Adrenal gland (tissue), 9 donors: ENCODE measurements at regions not wholly inside any gene's neighbourhood (a gene's known extent, or its start where the extent isn't known, plus 50 kb on each side); places are given as distances from the start of the nearest gene placed in this dataset.

ENCODE experiments used
- DNase-seq, 7 donors: peaks; one replicate each; pipeline ENCODE4 v3.0.0-alpha.2; 2019 to 2020
- H3K27ac ChIP-seq, 5 donors: fragments of 200-600 bp; sonication (generic) in 4 of 5; 1 replicate in 3 of 5; 2 replicates in 2 of 5; pipeline versions ENCODE4 v1.5.1 to v1.8.0; 2016 to 2020; ENCODE audit warnings: mild to moderate bottlenecking in 1 of 5
- H3K27me3 ChIP-seq: fragments of 200-600 bp; 2 replicates; pipeline ENCODE4 v1.8.0; 2021
- H3K36me3 ChIP-seq, 2 donors: fragments of 200-600 bp; replicated peaks in 1 of 2; 1 replicate in 1 of 2; 2 replicates in 1 of 2; pipeline versions ENCODE4 v1.5.1 to v1.8.0; 2018 to 2022
- H3K4me1 ChIP-seq, 2 donors: fragments of 200-600 bp; replicated peaks in 1 of 2; 1 replicate in 1 of 2; 2 replicates in 1 of 2; pipeline versions ENCODE4 v1.5.1 to v1.8.0; 2018 to 2021
- H3K4me3 ChIP-seq, 4 donors: fragments of 200-600 bp; sonication (generic) in 3 of 4; one replicate each; pipeline ENCODE4 v1.5.1; 2016 to 2018
- H3K9me3 ChIP-seq, 3 donors: fragments of 200-600 bp; sonication (generic) in 1 of 3; replicated peaks in 1 of 3; 1 replicate in 2 of 3; 2 replicates in 1 of 3; pipeline versions ENCODE4 v1.5.1 to v1.8.0; 2016 to 2021
- CTCF ChIP-seq, 6 experiments: fragments of 450-650 bp in 4 of 6; fragments of 200-600 bp in 2 of 6; sonication (generic) in 1 of 6; IDR thresholded peaks; 1 replicate in 5 of 6; 2 replicates in 1 of 6; pipeline versions ENCODE4 v1.5.1 to v1.8.0; 2016 to 2021; ENCODE audit warnings: antibody characterized with exemption in 6 of 6, mild to moderate bottlenecking in 2 of 6, moderate library complexity in 1 of 6
- POLR2A ChIP-seq, 2 donors: fragments of 450-650 bp; IDR thresholded peaks; one replicate each; pipeline ENCODE4 v1.6.1; 2017; ENCODE audit warnings: antibody characterized with exemption in 2 of 2, mild to moderate bottlenecking in 2 of 2, moderate library complexity in 1 of 2
- WGBS, 4 donors: extraction: QIAGEN DNeasy Blood & Tissue Kit in 2 of 4; methylation state at CpG; one replicate each; pipeline versions ENCODE4 v1.1.5 to v1.1.7; 2013 to 2017; 5-methylcytosine and 5-hydroxymethylcytosine counted together
- intact Hi-C, 2 donors: fragments of 100-400 bp; cut with DNase I; formaldehyde crosslinking; loops; one replicate each; pipeline versions ENCODE4 v1.14.1 to v1.15.0; 2022 to 2023
- donor health status: healthy with polysubstance abuse.
- donor health status: Bipolar disorder and iron deficiency.
- donor health status: DM: yes; HTN: yes; CAD: no.
- donor health status: DM: no; HTN: no; CAD: no.
- donor health status: DM: no; HTN: no; CAD: no.

- WGBS, 4 donors = 77 to 85% (median 80%) methylated on average over 5 of the region's 5 CpGs
- no peak for DNase-seq
- H3K36me3 ChIP-seq = no peaks in the 10 kb centered on the region
- H3K27me3 ChIP-seq = no peaks in the 10 kb centered on the region
- no peak overlapping the region for H3K27ac ChIP-seq
- no peak overlapping the region for H3K4me3 ChIP-seq
- TF ChIP-seq CTCF (IDR thresholded peaks at IDR 0.05) = no peak
- TF ChIP-seq POLR2A (IDR thresholded peaks at IDR 0.05) = no peak
- peaks cover 0 to 4% of the 10 kb centered on the region in 2 donors for H3K4me1 ChIP-seq
- H3K9me3 ChIP-seq = no peaks in the 10 kb centered on the region
- intact Hi-C loops = no loop called here
Observed at GRCh38 chr15:62482785-62483429, 317.8 kb upstream of the C2CD4B start.

- no peaks in the 10 kb centered on the region for H3K9me3 ChIP-seq
- DNase-seq = no peak
- no peaks in the 10 kb centered on the region for H3K36me3 ChIP-seq
- H3K27me3 ChIP-seq = no peaks in the 10 kb centered on the region
- no peak for TF ChIP-seq CTCF (IDR thresholded peaks at IDR 0.05)
- no peak for TF ChIP-seq POLR2A (IDR thresholded peaks at IDR 0.05)
- peaks cover 0 to 4% of the 10 kb centered on the region in 2 donors for H3K4me1 ChIP-seq
- no peak overlapping the region for H3K4me3 ChIP-seq
- intact Hi-C loops = no loop called here
- H3K27ac ChIP-seq = no peak overlapping the region
- 78 to 93% (median 92%) methylated on average over 4 of the region's 4 CpGs for WGBS, 4 donors
Observed at GRCh38 chr15:62483814-62484213, 318.7 kb upstream of the C2CD4B start.

- no peak for DNase-seq
- Histone ChIP-seq H3K4me3 (no peak overlapping the region), H3K9me3 (no peaks in the 10 kb centered on the region), H3K27ac (no peak overlapping the region), H3K27me3 (no peaks in the 10 kb centered on the region), H3K36me3 (no peaks in the 10 kb centered on the region), H3K4me1 (peaks cover 0 to 4% of the 10 kb centered on the region in 2 donors)
- intact Hi-C loops = no loop called here
- 83 to 92% (median 87%) methylated on average over 5 to 6 of the region's 6 CpGs for WGBS, 4 donors
- TF ChIP-seq CTCF (IDR thresholded peaks at IDR 0.05) (no peak), POLR2A (IDR thresholded peaks at IDR 0.05) (no peak)
Observed at GRCh38 chr15:62485170-62485720, 320.2 kb upstream of the C2CD4B start.

GRCh38 chr15:62486041-62486440 is 321.0 kb upstream of the C2CD4B start:
- H3K4me1 ChIP-seq = peaks cover 0 to 4% of the 10 kb centered on the region in 2 donors
- H3K4me3 ChIP-seq = no peak overlapping the region
- H3K9me3 ChIP-seq = no peaks in the 10 kb centered on the region
- H3K36me3 ChIP-seq = no peaks in the 10 kb centered on the region
- WGBS, 4 donors = 63 to 89% (median 85%) methylated on average over 1 of the region's 1 CpG
- intact Hi-C loops = no loop called here
- H3K27ac ChIP-seq = no peak overlapping the region
- no peak for DNase-seq
- no peaks in the 10 kb centered on the region for H3K27me3 ChIP-seq
- TF ChIP-seq CTCF (IDR thresholded peaks at IDR 0.05) (no peak), POLR2A (IDR thresholded peaks at IDR 0.05) (no peak)
